ENCODE measurements at regions not wholly inside any gene's neighbourhood (a gene's known extent, or its start where the extent isn't known, plus 50 kb on each side); places are given as distances from the start of the nearest gene placed in this dataset.

DNA sequence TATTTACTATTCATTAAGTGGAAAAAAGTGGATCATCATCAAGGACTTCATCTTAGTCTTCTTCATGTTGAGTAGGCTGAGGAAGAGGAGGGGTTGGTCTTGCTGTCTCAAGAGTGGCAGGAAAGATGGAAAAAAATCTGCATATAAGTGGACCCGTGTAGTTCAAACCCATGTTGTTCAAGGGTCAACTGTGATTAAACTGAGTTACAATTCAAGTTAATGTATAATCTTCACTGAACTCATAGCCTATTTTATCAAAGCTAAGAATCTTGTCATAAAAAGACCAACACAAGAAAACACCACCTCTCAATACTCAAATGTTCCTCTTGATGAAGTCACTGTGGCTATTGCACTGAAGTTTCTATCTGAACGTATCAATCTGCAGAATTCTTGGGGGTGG is 260.2 kb downstream of the FNDC1 start:
- TF ChIP-seq, protein P1, sequence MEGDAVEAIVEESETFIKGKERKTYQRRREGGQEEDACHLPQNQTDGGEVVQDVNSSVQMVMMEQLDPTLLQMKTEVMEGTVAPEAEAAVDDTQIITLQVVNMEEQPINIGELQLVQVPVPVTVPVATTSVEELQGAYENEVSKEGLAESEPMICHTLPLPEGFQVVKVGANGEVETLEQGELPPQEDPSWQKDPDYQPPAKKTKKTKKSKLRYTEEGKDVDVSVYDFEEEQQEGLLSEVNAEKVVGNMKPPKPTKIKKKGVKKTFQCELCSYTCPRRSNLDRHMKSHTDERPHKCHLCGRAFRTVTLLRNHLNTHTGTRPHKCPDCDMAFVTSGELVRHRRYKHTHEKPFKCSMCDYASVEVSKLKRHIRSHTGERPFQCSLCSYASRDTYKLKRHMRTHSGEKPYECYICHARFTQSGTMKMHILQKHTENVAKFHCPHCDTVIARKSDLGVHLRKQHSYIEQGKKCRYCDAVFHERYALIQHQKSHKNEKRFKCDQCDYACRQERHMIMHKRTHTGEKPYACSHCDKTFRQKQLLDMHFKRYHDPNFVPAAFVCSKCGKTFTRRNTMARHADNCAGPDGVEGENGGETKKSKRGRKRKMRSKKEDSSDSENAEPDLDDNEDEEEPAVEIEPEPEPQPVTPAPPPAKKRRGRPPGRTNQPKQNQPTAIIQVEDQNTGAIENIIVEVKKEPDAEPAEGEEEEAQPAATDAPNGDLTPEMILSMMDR (IDR thresholded peaks at IDR 0.05; ENCODE audit: low read length): no peak
- TF ChIP-seq EZH2 (IDR thresholded peaks at IDR 0.05; ENCODE audit: borderline replicate concordance, low read length): no peak
